HG02970 (cell line): ENCODE measurements at regions not wholly inside any gene's neighbourhood (a gene's known extent, or its start where the extent isn't known, plus 50 kb on each side); places are given as distances from the start of the nearest gene placed in this dataset.
"Not testable (repeated sequence)": the region's sequence is repeated elsewhere in the genome, so short reads cannot be mapped to it uniquely, and the experiment has no call there.

Experiments
- ATAC-seq: cut with Tn5 transposase; IDR thresholded peaks from one replicate; pipeline ENCODE4 v1.9.1; 2021; ENCODE audit warnings: mild to moderate bottlenecking, moderate library complexity, moderate number of reproducible peaks; ENCODE audit not compliant: unreplicated experiment, low FRiP score

DNA sequence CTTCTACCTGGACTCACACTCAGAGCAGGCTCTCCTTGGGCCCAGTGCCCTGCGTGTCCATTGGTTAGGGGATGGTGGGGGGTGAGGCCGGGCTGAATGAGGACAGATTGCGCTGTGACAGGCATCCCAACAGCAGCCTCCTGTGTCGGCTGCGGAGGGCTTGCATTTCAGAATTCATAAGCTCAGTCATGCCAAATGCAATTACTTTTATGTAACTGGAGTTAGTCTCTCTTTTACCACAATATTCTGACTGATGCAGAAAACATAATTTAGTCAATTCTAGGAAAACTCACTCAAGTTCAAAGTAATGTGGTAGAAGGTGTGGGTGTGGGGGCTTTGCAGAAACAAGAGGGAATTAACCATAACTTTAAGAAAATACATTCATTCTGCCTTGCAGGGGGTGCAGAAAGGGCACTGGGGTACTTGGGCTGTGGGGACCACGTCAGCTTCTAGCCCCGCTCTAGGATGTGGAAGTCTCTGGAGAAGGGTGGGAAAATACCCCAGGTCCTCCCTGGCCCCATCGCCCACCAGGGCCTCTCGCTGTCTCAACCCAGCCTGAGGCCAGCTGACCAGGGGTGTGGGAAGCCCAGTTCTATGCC is 257.7 kb downstream of the ADGRD1 start:
- no peak for ATAC-seq

DNA sequence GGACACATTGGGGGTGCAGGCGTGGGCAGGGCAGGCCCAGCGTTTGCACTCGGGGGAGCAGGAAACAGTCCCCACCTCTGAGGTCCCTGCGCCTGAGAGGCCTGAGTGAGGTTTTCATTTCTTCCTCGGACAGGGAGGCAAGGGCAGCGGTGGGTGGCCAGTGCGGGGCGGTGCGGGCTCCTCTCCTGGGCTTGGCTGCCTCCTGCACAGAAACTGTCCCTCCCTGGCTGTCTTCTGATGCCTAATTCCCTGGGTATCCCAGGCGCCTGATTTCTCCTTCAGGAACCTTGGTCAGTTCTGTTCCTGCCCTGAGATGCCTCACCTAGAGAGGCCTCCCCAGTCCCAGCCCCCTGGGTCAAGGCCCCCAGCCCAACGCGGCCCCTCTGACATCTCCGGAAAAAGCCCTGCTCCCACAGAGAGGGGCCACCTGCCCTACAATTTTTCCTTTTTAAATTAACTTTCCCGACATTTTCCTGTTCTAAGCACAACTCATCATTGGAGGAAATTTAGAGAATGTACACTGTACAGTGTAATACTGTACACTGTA is 260.3 kb downstream of the ADGRD1 start:
- no peak for ATAC-seq

GRCh38 chr12:131214936-131215335 is 261.2 kb downstream of the ADGRD1 start:
- ATAC-seq: not testable (repeated sequence)

DNA sequence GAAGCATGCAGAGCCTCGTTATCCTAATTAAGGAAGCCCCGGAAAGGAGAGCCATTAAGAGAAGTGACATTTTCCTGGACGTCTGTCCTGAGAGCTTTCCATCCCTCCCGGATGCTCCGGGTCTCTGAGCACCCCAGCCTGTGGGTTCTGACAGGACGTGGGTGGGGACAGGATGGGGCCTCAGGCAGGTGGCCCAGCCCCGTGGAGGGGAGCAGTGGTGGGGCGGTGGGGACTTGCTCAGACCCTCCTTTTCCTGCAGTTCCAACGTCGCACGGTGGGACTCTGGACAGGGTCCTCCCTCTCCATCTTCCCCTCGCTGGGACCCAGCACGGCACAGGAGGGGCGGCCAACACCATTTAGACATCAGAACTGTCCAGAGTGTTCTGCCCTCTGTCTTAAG is 262.9 kb downstream of the ADGRD1 start:
- not testable (repeated sequence) for ATAC-seq

DNA sequence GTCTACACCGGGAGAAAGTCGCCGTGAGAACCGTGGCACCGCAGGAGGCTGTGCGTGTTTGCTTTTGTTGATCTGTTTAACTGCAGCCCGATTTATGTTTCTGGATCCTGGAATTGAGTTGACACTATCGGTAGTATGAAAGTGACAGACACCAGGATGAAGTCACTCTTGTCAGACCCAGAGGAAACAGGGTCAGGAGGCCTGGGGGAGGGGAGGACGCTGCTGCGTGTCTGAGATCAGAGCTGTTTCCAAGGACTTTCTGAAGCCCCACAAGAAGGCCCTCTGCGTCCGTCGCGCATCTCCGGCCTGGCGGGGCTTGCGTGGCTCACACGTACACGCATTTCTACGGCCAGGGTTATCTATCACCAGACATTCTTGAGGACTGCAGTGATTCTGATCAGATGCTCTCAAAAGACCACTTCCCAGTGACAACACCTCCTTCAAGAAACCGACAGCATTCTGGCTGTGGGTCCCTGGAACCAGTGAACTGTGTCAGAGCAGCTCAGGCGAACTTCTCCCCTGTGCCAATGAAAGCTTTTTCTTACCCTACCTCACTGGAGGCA is 263.4 kb downstream of the ADGRD1 start:
- ATAC-seq: no peak

GRCh38 chr12:131218026-131218922 is 264.6 kb downstream of the ADGRD1 start:
- ATAC-seq: no peak

- ATAC-seq: no peak
Measured at GRCh38 chr12:131218923-131219669, 265.4 kb downstream of the ADGRD1 start.

- no peak for ATAC-seq
Measured at GRCh38 chr12:131219670-131220330, 266.1 kb downstream of the ADGRD1 start.

DNA sequence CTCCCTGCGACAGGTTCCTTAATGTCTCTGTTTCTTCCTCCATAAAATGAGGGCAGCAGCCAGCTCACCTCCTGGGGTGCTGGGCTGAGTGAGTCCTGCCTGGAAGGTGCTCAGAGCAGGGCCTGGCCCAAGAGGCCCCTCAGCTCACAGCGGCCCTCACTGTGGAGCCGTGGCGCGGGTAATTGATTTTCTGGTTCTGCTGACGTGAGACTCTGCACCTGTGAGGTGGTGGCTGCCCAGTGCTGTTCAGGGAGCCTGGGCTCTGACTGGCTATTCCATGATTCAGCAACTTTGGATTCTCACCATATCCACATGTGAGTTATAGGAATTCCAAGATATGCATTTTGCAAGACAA is 266.6 kb downstream of the ADGRD1 start:
- ATAC-seq: no peak

- ATAC-seq: no peak
Measured at GRCh38 chr12:131221061-131221956, 267.6 kb downstream of the ADGRD1 start.

DNA sequence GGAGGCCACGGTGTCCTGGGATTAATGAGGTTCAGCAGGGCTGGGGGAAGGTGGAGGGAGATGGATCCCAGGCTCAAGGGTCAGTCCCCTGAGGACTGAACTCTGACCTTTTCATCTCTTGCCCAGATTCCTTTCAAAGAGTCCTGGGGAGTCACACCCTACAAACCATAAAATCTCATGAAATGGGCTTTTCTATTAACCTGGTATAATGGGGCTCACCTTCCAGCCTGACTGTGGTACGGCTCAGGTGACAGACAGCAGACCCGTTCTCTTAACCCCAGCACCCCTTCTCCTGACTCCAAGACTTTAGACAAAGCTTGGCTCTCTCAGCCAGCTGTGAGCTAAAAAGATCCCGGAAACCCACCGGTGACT is 268.2 kb downstream of the ADGRD1 start:
- ATAC-seq: no peak

DNA sequence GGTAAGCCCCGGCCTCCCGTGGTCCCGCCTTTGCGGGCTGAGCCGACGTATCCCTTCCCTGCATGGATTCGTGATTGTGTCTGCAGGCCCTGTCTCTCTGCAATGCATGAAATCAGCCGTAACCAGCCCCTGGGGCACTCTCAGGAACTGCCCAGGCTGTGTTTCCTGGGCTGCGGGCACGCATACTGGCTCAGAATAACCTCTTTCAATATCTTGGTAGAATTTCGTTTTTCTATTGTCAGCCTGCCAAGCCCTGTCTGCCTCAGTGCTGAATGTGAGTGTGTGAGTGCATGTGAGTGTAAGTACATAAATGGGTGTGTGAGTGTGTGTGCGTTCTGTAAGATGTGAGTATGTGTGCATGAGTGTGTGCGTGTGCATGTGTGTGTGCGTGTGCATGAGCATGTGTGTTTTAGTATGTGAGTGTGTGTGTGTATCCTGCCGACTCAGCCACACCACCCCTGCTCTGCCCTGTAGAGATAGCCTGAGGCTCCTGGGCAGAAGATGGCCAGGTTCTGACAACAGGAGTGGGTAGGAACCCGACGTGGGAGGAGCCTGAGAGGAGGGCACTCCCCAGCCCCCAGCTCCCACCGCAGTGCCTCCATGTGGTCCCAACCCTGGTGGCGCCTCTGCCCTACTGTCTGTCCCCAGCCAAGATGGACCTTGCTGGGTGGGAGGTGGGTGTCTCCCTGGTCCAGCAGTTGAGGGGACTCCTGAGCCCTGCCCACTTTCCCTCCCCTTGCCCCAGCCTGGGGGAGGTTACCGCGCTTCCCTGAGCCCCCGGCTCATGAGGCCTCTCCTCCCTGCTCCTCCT is 268.8 kb downstream of the ADGRD1 start:
- ATAC-seq: no peak

- no peak for ATAC-seq
Measured at GRCh38 chr12:131223171-131223761, 269.6 kb downstream of the ADGRD1 start.

DNA sequence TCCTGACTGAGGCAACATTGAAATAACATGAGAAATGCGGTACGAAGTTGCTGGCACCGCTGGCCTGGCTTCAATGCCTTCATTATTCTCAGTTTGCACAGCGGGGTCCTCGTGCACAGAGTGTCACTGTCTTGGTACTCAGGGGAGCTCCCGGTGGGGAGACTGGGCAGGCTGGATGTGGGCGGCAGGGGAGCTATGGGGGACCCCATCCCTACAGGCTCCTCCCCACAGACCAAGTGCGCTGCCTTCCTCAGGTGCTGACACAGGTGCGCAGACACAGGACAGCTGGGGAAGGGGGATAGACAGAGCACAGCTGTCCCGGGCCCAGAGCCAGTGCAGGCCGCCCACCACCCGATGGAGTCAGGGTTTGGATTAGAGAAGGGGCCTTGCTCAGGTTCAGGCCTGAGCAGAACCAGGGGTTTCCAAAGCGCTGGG is 270.1 kb downstream of the ADGRD1 start:
- no peak for ATAC-seq

GRCh38 chr12:131224226-131225065 is 270.7 kb downstream of the ADGRD1 start:
- ATAC-seq: not testable (repeated sequence)

- ATAC-seq: not testable (repeated sequence)
Measured at GRCh38 chr12:131225066-131225380, 271.3 kb downstream of the ADGRD1 start.
